Mesothelial cell of epicardium (in vitro differentiated cells): ENCODE measurements at regions not wholly inside any gene's neighbourhood (a gene's known extent, or its start where the extent isn't known, plus 50 kb on each side); places are given as distances from the start of the nearest gene placed in this dataset.
"Not testable (repeated sequence)": the region's sequence is repeated elsewhere in the genome, so short reads cannot be mapped to it uniquely, and the experiment has no call there.

ENCODE experiments used
- DNase-seq, 2 experiments: peaks; one replicate each; pipeline ENCODE4 v3.0.0; 2021; ENCODE audit warnings: low spot score in 2 of 2; ENCODE audit not compliant: unreplicated experiment in 2 of 2
- H3K27ac Mint-ChIP-seq: 2 replicates; pipeline ENCODE4 v1.8.0; 2021; ENCODE audit warnings: mixed read lengths
- H3K27me3 Mint-ChIP-seq: 2 replicates; pipeline ENCODE4 v1.8.0; 2021; ENCODE audit warnings: low read depth, mixed read lengths
- H3K36me3 Mint-ChIP-seq: 2 replicates; pipeline ENCODE4 v1.8.0; 2021; ENCODE audit warnings: mixed read lengths
- H3K4me1 Mint-ChIP-seq: 2 replicates; pipeline ENCODE4 v1.8.0; 2021; ENCODE audit warnings: mixed read lengths
- H3K4me3 Mint-ChIP-seq: 2 replicates; pipeline ENCODE4 v1.8.0; 2021; ENCODE audit warnings: mild to moderate bottlenecking, moderate library complexity, mixed read lengths
- H3K9me3 Mint-ChIP-seq: 2 replicates; pipeline ENCODE4 v1.8.0; 2021; ENCODE audit warnings: mixed read lengths
- CTCF ChIP-seq: fragments of 200-600 bp; sonication (generic); IDR thresholded peaks from one replicate; pipeline ENCODE4 v1.5.0; 2021; ENCODE audit warnings: antibody characterized with exemption; ENCODE audit not compliant: unreplicated experiment

- Mint-ChIP-seq H3K27me3 (peaks cover 41% of the 10 kb centered on the region), H3K9me3 (no peaks in the 10 kb centered on the region), H3K4me3 (no peak overlapping the region), H3K4me1 (peaks cover 4% of the 10 kb centered on the region), H3K36me3 (no peaks in the 10 kb centered on the region), H3K27ac (no peak overlapping the region)
- no peak for TF ChIP-seq CTCF
- DNase-seq, result no peak
Observed at GRCh38 chr1:30656171-30656940, 67.0 kb downstream of the MATN1 start.

DNA sequence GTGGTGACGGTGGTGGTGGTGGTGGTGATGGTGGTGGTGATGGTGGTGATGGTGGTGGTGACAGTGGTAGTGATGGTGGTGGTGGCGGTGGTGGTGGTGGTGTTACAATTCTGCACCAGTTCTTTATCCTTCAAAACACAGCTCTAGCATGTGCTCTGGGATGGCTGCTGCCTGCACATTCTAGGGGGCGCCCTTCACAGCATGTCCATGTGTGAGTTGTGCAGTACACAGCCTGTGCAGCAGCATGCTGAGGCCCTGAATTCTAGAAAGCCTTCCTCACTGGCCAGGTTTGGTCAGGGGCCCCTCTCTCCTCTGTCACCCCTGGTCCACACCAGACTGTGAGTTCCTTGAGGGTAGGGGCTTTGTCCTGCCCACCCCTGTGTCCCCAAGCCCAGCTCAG is 67.7 kb downstream of the MATN1 start:
- H3K4me1 Mint-ChIP-seq, result peaks cover 7% of the 10 kb centered on the region
- H3K27ac Mint-ChIP-seq, result no peak overlapping the region
- no peaks in the 10 kb centered on the region for H3K36me3 Mint-ChIP-seq
- no peaks in the 10 kb centered on the region for H3K9me3 Mint-ChIP-seq
- DNase-seq, result no peak
- TF ChIP-seq CTCF, result no peak
- no peak overlapping the region for H3K4me3 Mint-ChIP-seq
- peaks cover 44% of the 10 kb centered on the region for H3K27me3 Mint-ChIP-seq

DNA sequence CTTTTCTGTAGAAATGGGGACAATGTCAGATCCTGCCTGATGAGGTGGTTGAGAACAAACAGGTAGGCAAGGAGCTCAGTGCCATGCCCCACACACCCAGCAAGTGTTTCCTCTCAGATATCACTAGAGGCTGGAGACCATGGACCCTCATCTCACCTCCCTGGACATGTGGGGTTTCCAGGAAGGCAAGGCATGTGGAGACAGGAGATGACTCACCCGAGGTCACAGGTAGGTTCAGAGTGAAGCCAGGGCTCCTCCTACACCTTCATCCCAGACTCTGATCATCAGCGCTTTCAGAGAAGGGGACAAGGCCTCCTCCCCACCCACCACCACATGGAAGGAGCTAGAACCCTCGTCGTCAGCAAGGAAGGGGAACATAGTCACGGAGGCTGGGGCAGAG is 69.2 kb downstream of the MATN1 start:
- Mint-ChIP-seq H3K27ac (no peak overlapping the region), H3K36me3 (no peaks in the 10 kb centered on the region), H3K4me3 (no peak overlapping the region), H3K27me3 (peaks cover 46% of the 10 kb centered on the region), H3K4me1 (peaks cover 9% of the 10 kb centered on the region), H3K9me3 (no peaks in the 10 kb centered on the region)
- TF ChIP-seq CTCF, result no peak
- DNase-seq, result no peak

DNA sequence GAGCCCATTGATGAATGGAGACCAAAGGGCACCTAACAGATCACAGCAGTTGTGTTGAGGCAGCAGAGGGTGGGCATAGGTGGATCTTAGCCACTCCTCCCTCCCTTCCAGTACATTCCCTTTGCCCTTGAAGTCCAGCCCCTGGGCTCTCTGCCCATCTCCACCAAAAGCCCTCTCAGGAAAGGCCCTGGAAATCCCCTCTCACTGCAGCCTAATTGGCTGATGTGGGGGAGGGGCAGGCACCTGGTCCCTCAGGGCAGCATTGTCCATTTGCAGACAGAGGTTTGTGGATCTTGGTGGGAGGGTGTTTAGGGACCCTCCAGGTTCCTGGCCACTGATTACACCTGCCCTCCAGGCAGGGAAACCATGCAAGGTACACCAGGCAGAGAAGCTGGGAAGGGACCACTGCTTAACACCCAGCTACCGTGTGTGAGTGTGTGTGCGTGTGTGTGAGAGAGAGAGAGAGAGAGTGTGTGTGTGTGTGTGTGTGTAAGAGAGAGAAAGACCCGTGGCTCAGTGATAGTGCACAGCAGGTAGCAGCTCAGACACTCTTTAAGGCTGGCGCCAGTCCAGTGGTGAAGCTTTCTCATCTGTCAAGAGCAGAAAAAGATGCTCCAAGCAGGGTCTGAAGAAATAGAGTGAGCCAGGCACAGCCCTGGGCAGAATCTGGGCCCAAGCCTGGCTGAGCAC is 71.1 kb downstream of the MATN1 start:
- no peak overlapping the region for H3K4me3 Mint-ChIP-seq
- H3K27ac Mint-ChIP-seq, result no peak overlapping the region
- H3K36me3 Mint-ChIP-seq, result no peaks in the 10 kb centered on the region
- peaks cover 42% of the 10 kb centered on the region for H3K27me3 Mint-ChIP-seq
- H3K9me3 Mint-ChIP-seq, result no peaks in the 10 kb centered on the region
- no peak for TF ChIP-seq CTCF
- peaks cover 9% of the 10 kb centered on the region for H3K4me1 Mint-ChIP-seq
- DNase-seq, result no peak

GRCh38 chr1:30651395-30651794 is 72.0 kb downstream of the MATN1 start:
- H3K27ac Mint-ChIP-seq, H3K4me1 Mint-ChIP-seq, H3K9me3 Mint-ChIP-seq, H3K36me3 Mint-ChIP-seq, DNase-seq, H3K4me3 Mint-ChIP-seq: not testable (repeated sequence)
- peaks cover 46% of the 10 kb centered on the region for H3K27me3 Mint-ChIP-seq

GRCh38 chr1:30650968-30651320 is 72.4 kb downstream of the MATN1 start:
- Mint-ChIP-seq H3K4me3 (no peak overlapping the region), H3K4me1 (peaks cover 9% of the 10 kb centered on the region), H3K27ac (no peak overlapping the region), H3K9me3 (no peaks in the 10 kb centered on the region), H3K36me3 (no peaks in the 10 kb centered on the region), H3K27me3 (peaks cover 45% of the 10 kb centered on the region)
- TF ChIP-seq CTCF, result no peak
- no peak for DNase-seq
